SH-SY5Y (cell line): ENCODE measurements at regions not wholly inside any gene's neighbourhood (a gene's known extent, or its start where the extent isn't known, plus 50 kb on each side); places are given as distances from the start of the nearest gene placed in this dataset.

Source experiments
- GATA2 ChIP-seq: IDR thresholded peaks from 2 replicates; pipeline ENCODE4 v1.6.1; 2011; ENCODE audit warnings: mild to moderate bottlenecking, low read depth, low read length
- GATA3 ChIP-seq: IDR thresholded peaks from 2 replicates; pipeline ENCODE4 v1.6.1; 2011; ENCODE audit warnings: low read depth, mild to moderate bottlenecking, low read length, moderate library complexity

- TF ChIP-seq GATA2 (no peak), GATA3 (no peak)
Observed at GRCh38 chr17:77701996-77702395, 256.5 kb upstream of the TNRC6C start.
